GM18907 (cell line): ENCODE measurements at regions not wholly inside any gene's neighbourhood (a gene's known extent, or its start where the extent isn't known, plus 50 kb on each side); places are given as distances from the start of the nearest gene placed in this dataset.
"Not testable (repeated sequence)": the region's sequence is repeated elsewhere in the genome, so short reads cannot be mapped to it uniquely, and the experiment has no call there.

ENCODE experiments used
- ATAC-seq: cut with Tn5 transposase; IDR thresholded peaks from one replicate; pipeline ENCODE4 v1.9.1; 2021; ENCODE audit warnings: mild to moderate bottlenecking, moderate library complexity; ENCODE audit not compliant: unreplicated experiment

GRCh38 chr5:82720213-82721086, 356.7 kb downstream of the TMEM167A start:
- no peak for ATAC-seq

- ATAC-seq, result peak; percentile 95
These were observed 357.8 kb downstream of the TMEM167A start for GRCh38 chr5:82719368-82719767.

DNA sequence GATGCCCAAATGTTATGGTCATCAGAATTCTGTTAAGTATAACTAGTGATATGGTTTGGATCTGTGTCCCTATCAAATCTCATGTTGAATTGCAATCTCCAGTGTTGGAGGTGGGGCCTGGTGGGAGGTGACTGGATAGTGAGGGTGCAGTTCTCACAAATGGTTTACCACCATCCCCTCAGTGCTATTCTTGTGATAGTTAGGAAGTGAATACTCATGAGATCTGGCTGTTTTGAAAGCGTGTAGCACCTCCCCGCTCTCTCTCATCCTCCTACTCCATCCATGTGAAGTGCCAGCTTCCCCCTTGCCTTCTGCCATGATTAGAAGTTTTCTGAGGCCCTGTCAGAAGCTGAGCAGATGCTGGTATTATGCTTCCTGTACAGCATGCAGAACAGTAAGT, 359.5 kb downstream of the TMEM167A start:
- no peak for ATAC-seq

- ATAC-seq, result not testable (repeated sequence)
These were observed 362.5 kb downstream of the TMEM167A start for GRCh38 chr5:82714732-82715131.

DNA sequence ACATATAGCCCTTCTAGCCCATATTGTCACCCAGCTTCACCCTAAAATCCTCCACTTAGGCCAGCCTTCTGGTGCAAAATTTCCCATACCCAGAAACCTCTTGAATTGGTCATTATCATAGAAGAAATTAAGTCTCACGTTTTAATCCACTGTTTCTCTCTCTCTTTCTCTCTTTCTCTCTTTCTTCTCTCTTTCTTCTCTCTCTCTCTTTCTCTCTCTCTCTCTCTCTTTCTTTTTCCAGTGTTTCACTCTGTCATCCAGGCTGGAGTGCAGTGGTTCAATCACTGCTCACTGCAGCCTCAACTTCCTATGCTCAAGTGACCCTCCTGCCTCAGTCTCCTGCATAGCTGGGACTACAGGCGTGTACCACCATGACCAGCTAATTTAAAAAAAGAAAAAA, 363.4 kb downstream of the TMEM167A start:
- ATAC-seq, result no peak

DNA sequence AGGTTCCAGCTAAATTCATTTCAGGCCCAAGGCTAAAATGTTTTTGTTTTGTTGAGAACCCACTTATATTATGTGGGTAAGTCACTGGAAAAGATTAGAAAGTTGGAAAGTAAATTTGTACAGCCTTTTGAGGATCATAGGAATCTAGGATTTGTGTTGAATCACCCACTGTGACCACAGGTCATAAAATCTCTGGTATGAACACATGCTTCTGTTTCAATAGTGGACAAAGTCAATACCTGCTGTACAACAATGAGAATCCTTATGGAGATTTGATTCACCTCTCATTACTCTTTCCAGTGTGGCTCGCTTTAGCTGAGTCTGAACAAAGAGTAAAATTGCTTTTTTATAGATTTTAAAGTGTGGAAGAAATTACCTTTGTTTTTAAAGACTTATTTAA, 369.5 kb downstream of the TMEM167A start:
- ATAC-seq, result no peak

- ATAC-seq, result no peak
These were observed 372.8 kb downstream of the TMEM167A start for GRCh38 chr5:82704381-82704780.

DNA sequence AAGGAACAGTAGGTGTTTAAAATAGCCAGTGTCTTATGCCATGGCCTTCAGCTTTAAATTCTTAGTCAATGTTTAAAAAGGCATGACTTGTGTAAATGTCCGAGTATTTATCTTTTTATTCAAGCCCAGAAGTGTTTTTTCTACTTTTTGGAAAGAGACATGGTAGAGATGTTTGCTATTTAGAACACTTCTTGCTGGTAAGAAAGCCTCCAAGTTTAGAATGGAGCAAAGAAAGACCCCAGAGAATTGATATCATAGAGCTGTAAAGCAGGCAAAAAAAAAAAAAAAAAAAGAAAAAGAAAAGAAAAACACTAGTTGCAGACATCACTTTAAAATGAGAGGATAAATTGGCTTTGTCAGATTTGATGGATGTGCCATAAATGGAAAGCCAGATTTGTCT, 375.1 kb downstream of the TMEM167A start:
- ATAC-seq, result no peak

DNA sequence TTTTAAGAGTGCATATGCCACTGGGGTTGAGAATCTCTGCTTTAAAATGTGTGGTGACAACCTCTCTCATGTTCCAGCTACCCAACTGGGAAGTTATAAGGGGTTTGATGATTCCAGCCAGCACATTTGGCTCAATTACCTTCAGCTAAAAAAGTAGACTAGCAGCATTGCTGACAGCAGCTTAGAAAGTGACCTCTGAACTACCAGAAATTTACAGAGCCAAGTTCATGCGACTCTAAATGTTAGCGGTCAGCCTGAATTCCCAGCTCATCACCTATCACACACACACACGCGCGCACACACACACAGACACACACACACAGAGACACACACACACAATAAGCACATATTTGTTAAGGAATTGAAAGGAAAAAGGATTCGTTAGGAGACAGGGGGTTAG, 377.5 kb downstream of the TMEM167A start:
- ATAC-seq, result no peak

GRCh38 chr5:82698026-82698425, 379.2 kb downstream of the TMEM167A start:
- ATAC-seq, result no peak

GRCh38 chr5:82694711-82695285, 382.4 kb downstream of the TMEM167A start:
- no peak for ATAC-seq

DNA sequence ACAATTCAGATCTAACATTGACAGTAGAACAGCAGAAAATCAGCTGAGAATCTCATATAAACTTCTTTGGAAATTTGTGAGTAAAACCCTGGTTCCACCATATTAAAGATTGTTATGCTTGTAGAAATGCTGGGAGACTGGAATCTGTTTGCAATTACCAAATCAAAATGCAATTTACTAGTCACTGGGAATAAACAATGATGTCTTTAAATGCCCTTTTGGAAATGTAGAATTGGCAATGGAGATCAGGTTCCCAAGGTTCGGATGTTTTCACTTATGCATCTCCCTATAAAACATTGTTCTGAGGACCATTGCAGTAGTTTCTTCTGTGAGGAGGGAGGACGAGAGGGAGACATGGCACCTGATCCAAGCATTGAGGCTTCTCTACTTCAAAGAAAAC, 384.4 kb downstream of the TMEM167A start:
- ATAC-seq, result no peak

- no peak for ATAC-seq
These were observed 392.5 kb downstream of the TMEM167A start for GRCh38 chr5:82684659-82685058.

DNA sequence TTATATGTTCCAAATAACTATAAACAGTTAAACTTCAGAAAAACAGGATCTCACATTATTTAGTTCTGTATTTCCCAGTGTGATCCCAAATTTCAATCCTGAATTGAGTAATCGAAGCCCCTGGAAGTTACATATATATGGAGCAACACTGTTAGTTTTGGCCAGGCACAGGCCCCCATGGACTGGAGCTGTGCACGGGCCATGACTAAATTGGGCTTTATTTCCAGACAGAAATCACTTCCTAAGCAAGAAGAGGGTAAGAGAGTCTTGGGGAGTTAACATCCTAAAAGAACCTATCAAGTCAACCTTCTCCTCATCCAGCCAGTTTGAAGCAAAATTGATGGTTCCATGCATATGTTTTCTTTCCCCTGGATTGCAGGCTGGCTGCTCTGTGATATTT, 393.0 kb downstream of the TMEM167A start:
- no peak for ATAC-seq

DNA sequence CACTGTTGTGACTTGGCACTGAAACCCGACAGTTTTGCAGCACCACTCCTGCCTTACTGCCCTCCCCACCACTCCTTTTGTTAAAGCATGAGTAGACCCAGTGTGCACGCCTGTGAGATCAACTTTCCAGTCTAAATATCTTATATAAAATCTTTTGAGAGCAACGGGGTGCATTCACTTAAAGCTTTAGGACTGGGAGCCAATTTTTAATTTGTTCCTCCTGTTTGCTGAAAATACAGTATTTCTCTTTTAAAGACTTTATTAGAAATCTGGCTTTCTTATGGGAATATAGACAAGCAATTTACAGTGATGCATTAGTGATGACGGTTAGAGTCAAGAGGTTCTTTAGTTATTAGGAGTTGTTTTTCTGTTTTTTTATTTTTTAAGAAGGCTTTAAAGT, 397.5 kb downstream of the TMEM167A start:
- ATAC-seq, result no peak

DNA sequence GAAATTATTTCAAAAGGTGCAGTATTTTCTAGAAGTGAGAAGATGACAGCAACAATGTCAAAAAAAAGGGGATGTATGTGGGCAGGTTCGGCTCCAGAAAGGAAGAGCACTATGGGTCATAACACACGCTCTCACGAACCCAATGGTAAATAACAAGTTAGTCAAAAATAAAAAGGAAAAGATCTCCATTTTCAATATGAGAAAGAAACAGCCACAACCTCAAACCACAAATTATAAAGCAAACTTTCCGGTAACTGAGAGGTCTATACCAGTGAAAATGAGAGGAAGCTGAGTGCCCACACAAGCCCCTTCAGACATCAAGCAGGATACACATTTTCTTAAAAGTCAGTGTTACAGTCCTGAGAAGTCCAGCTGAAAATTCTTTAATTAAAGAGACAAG, 398.5 kb upstream of the RPS23 start:
- peak; percentile 90 for ATAC-seq

GRCh38 chr5:82674671-82675070, 396.5 kb upstream of the RPS23 start:
- ATAC-seq, result no peak

DNA sequence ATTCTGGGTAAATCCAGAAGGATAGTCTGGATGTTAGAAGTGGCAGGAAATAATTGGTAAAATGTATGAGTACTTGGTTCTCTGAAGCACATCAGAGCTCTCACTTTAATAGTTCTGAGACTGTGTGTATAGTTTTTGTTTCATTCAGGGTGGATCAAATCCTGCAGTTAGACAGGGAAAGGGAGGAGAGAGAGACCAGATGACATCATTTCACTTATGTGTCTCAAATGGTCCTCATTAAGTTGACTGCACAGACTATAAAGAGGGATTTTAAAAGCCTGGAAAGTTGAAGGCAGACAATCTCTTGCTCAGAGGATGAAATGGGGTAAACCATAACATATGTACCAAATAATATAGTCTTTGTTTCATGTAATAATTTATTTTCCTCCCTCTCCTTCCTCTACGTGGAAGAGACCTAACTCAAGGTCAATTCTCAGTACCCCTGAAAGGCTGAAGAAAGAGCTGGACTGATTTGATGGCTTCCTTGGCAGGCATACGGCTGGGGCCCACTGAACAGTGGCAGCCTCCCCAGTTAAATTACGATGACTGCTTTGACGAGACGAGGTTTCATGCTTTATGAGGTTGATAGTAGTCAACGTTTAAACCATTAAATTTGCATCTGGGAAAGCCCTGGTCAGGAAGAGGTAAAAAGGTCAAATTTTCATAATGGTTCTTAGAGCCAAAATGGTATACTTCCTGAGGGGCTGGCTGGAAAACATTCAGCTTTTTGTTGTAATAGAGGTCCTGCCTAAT, 395.1 kb upstream of the RPS23 start:
- ATAC-seq, result peak; percentile 53

GRCh38 chr5:82670692-82671091, 392.5 kb upstream of the RPS23 start:
- ATAC-seq, result no peak

GRCh38 chr5:82669720-82670119, 391.6 kb upstream of the RPS23 start:
- ATAC-seq, result no peak

GRCh38 chr5:82666312-82666711, 388.2 kb upstream of the RPS23 start:
- ATAC-seq, result no peak

DNA sequence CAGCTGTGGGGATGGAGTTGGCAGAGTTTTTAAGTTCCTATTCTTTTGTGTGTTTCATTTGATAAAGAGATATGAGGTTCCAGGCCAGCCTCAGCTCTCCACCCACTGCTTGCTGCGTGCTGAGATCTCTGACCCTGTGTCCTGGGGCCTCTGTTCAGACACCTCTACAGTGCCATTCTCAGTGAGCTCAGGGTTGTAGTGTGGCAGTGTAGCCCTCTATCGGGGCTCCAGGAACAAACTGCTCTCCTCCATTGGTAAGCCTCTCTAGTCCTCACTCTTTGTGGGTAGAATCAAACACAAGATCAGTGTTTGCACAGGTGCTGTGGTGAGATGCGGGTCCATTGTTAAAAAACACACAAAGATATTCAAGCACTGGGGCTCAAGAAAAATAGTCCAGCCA, 386.6 kb upstream of the RPS23 start:
- no peak for ATAC-seq
